ENCODE measurements at regions not wholly inside any gene's neighbourhood (a gene's known extent, or its start where the extent isn't known, plus 50 kb on each side); places are given as distances from the start of the nearest gene placed in this dataset.

DNA sequence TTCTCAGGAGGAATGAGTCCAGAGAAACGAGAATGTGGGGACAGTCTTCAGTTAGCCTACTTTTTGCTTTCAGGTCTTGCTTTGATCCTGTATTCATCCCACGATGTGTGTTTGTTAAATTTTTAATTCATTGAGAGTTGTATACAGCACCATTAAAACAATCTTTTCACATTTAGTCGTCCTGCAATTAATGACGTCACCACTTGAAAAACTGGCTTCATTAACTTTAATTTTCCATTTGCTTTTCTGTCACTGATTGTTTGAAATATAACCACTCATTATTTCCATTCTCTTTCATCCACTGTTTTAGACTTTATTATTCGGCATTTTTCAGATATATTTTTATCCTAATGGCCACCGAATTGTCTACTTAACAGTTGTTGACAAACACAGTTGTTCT is 146.9 kb downstream of the TFEC start:
- DNase-seq (ENCODE audit: low read depth in 3 of 3, low spot score in 2 of 3) = no peak

DNA sequence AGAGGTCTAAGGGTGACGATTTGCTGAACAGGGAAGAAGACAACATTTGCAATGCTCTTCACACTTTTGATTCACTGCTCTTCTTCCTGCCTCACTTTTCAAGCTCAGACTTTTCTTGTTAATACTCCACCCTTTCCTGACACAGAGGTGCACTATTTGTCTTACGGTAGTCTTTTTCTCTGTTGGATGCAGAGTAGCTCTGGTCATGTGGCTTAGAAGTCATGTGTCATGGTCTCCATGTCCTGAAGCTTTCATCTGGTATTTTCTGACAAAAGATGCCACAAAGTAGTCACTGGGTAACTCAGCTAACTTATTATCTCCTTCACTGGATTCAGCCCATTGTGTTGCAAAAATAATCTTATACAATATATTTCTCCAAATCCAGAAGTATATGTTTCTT is 149.1 kb downstream of the TFEC start:
- no peak for DNase-seq (ENCODE audit: low read depth in 3 of 3, low spot score in 2 of 3)

DNA sequence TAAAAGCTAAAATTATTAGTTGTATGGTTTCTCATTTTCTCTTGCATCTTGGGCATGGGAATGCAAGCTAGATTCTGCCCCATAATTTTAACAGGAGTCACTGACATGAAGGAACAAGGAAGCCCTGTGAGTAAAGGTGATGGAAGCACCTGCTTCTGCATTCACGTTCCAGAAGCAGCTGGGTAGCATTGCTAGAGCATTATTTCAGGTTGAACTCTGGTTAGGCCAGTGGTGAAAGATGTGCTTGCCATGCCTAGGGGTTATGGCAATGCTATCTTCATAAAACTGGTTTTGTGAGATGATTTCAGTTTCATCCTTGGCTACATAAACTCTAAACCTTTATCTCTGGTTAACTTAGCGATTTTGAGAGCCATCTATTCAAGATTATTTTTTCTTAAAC is 151.4 kb downstream of the TFEC start:
- DNase-seq (ENCODE audit: low read depth in 3 of 3, low spot score in 2 of 3) = no peak

DNA sequence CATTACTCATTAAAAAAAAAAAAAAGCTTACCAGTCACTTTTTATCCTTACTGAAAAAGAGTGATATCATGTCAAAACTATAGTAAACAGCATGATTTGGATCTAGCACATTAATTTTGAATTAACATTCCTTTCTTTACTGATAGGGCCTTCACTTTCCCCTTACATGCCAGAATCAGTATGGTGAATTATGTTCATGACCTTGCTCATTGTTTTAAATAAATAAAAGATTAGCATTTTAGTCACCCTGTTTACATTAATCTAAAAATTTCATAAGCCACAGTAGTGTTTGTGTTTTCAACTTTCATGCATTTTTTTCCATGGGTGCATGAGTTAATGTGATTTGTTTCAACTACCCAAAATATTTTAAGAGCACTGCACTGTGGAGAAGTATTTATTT is 160.8 kb downstream of the TFEC start:
- no peak for DNase-seq (ENCODE audit: low read depth in 3 of 3, low spot score in 2 of 3)

DNA sequence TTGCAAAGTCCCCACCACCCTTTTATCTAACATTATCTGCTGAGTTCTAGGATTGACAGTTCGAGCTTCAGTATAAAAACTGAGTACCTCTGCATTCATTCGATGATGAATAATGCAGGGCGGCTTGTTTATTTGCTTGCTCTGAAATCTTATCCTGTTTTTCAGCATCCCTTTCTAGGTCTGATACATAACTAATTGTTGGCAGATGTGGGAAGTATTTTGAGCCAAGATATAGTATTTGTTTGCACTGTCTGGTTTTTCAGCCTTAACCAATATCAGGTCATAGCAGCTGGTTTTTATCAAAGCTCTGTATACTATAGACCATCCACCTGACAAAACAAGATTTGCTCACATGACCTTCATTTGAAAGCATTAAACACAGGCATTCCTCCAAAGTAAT is 161.4 kb downstream of the TFEC start:
- no peak for DNase-seq (ENCODE audit: low read depth in 3 of 3, low spot score in 2 of 3)

DNA sequence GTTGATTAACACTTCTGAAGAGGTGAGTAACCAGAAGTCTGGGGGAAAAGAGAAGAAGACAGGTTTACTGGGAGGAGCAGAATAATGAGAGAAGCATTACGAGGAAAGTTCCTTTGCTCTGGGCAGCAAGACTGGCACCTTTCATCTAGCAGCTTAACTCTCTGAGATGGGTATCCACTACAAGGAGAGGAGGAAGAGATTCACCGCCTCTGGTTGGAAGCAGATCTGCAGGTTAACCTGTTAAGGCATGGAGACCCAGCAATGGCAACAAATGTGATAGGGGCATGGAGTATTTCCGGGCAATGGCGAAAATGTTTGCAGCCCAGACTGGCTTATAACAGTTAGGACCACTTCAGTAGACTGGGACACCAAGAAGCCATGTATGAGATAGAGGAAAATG is 162.2 kb downstream of the TFEC start:
- no peak for DNase-seq (ENCODE audit: low read depth in 3 of 3, low spot score in 2 of 3)

DNA sequence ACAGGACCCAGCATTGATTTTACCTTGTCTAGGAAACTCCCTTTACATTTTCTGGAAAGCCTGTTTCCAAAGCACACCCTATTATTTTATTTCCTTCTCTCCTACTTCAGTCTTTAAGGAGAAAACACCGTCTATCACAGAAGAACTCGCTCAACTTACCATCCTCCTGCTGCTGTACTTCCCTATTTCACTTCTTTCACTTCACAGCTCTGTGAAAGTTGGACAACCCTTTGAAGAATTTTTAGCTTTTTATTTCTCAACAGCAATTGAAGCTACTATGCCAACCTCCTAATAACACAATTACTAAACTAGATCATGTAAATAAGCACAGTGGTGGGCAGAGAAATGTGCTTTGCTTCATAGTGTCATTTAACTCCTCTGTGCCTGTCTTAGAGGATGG is 166.5 kb downstream of the TFEC start:
- DNase-seq (ENCODE audit: low read depth in 3 of 3, low spot score in 2 of 3) = no peak

DNA sequence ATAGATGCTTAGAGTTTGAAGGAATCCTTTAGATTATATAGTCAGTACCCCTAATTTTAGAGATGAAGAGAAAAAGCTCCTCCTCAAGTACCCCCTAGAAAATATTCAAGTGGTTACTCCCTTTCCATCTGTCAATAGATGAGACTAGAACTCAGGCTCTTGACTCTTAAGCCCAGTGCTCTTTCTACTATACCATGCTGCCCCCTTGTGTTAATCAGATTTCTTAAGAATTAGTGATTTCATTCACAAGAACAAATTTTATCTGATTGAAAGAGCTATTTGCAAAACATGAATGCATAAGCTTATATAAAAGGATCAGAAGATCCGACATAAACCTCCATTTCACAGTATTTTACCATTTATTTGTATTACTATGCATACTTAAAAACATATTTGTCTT is 179.3 kb downstream of the TFEC start:
- no peak for DNase-seq (ENCODE audit: low read depth in 3 of 3, low spot score in 2 of 3)

DNA sequence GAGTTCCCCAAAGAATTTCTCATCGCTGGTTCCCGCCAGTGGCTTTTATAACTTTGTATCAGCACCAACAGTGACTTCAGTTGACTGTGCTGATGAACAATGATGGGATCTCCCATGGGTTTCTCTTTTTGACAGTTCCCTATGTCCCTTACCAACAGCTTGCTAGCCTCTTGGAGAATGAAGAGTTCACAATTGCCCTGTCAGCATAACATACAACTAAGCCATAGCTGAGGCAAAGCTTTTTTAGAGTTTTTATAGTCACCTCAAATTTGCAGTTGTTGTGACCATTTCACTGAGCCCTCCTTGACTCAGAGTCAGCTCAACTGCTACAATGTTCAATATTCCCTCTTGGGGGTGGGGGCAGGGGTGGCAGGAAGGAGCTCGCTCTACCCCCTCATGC is 179.8 kb downstream of the TFEC start:
- DNase-seq (ENCODE audit: low read depth in 3 of 3, low spot score in 2 of 3) = no peak

DNA sequence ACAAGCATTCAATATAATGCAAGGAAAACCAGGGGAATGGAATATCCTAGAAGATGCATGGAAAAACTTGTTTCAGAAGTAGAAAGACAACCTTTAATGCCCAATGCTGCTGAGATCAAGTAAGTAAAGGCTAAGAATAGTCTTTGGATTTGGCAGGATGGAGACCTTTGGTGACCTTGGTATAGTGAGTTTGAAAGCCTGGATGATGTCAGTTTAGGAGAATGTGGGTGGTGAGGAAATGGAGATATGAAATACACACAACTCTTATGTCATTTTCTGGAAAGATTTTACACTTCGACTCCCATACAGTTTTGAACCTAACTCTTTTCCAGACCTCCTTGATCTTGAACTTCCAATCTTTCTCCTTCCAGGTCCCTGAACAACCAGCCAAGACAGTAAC is 185.7 kb downstream of the TFEC start:
- DNase-seq (ENCODE audit: low read depth in 3 of 3, low spot score in 2 of 3) = no peak

DNA sequence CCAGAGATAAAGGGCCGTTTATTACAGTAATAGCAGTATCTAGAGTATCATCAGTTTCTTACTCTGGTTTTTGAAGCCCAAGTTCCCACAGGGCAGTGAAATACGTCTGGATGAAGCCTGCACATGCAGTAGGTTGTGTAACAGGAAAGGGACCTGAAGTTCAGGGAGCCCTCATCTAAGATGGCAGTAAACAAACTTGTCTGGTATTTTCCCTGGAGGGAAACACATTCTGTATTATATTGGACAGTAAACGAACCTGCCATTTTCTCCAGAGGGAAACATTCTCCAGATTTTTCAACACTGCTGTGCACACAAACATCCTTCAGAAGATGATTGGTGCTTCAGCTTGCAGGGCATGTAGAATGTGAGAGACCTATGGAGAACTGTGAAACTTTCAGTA is 189.9 kb downstream of the TFEC start:
- DNase-seq (ENCODE audit: low read depth in 3 of 3, low spot score in 2 of 3) = no peak

DNA sequence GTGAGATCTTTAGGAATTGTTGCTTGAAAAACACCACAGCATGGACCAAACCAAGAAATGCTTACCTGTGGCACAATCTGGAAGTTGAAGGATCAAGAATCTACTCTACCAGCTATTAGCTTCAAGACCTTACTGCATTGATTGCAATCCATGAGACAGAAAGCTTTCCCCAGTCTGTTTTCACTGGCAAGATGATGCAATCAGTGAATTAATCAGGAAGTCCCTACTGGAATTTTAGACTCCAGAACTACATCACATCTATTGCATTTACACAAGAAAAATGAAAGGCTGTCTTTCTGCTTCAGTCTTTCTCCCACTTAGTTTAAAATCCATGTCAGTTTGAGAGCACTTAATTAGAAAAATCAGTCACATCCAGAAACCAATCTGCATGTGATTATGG is 191.7 kb downstream of the TFEC start:
- no peak for DNase-seq (ENCODE audit: low read depth in 3 of 3, low spot score in 2 of 3)

DNA sequence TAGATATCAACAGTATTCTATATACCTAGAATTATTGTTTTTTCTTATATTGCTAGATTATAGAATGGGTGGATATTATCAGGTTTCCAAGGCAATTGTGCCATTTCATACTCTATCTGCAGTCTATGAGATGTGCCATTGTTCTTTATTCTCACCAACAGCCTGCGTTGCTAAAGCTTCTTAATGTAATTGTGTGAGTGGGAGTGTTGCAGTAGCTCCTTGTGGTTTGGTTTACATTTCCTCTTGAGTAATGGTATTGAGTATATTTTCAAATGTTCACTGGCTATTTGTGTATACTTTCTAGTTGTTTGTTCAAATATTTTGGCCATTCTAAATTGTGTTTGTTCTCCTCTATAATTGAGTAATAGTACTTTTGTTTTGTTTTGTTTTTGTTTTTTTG is 199.2 kb downstream of the TFEC start:
- DNase-seq (ENCODE audit: low read depth in 3 of 3, low spot score in 2 of 3) = no peak

DNA sequence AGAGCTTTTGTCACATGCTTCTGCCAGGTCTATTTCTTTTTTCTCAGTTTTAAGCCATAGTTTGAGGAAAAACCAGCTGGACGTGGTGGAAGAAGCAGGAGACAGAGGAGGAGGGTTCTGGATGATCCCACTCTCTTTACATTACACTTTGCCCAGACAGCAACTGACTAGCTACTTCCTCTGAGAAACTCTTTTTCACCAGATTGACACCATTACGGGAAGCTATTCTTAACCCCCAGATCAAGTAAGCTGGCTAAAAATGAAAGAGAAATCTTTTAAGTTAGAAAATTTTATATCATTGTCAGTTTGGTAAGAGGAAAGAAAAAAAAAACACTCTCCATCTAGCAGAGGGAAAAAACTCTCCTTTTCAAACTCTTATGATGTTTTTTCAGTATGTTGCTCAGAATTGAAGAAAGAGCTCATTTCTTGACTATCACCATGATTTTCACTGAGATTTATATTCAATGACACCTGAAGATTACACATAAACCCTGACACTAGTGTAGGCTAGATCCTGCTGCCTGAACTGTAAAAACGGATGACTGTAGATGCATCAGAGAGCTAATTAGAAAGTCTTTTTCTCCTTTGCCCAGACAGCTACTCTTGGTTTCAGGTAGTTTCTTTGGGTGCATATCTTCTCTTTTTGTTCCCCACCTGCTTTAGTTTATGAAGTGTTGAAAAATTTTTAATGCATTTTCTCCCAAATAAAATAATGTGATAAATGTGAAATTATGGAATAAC is 203.1 kb downstream of the TFEC start:
- DNase-seq (ENCODE audit: low read depth in 3 of 3, low spot score in 2 of 3) = no peak

DNA sequence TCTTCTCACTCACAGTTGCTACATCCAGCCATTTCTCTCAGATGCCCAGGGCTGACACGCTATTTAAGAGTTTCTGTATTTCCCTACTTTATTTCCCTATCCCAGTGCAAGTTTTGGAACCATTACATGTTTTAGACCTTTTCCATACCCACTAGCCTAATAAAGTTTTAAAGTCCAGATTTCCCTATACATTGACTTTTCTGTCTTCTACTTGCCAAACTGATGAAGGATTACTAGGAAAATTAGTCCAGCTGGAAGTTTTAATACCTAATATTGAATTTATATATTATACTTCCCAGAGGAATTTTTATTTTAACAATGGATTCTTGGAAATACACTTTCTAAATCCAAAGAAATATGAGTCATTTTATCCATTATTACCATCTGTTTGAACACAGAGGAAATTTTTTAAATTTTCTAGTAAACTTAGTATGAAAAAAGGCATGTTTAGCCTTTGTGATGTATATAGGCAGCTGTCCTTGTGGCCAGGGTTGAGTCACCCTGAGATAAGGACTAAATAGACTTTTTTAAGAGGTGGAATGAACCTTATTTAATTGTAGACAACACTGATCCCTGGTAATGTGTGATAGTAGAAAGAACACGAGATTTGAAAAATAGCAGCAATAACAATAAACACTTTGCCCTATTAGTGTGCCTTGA is 205.0 kb downstream of the TFEC start:
- DNase-seq (ENCODE audit: low read depth in 3 of 3, low spot score in 2 of 3) = no peak

DNA sequence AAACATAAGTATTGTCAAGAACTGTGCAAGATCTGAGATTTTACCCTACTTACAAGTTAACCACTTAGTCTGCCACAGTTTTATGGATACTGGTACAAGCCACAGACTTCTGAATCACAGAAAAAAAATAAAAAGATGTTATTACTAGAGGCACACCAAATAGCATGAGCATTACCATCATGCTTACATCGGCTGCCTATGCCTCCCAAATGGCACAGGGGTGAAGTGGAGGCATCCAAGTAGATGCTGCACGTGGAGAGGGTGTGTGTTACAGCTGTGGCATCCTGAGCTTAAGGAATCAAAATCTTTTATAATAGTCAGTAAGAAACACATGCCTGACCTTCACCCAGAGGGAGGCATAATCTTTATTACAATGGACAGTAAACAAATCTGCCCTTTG is 207.8 kb downstream of the TFEC start:
- no peak for DNase-seq (ENCODE audit: low read depth in 3 of 3, low spot score in 2 of 3)

DNA sequence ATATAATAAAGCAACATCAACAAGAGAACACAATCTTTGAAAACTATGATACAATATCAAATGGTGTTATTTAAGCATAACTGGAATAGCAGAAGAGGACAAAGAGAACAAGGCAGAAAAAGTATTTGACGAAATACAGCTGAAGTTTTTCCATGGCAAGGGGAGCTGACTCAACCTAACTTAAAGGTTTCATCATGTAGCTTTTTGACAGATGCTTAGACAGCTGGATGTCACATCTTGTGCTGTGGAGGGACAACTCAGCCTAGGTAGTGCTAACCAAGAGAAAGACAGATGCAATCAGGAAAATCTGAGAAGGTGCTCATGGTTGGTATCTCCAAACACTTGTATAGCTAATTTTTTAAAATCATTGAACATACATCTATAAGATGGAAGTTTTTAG is 208.2 kb downstream of the TFEC start:
- no peak for DNase-seq (ENCODE audit: low read depth in 3 of 3, low spot score in 2 of 3)

DNA sequence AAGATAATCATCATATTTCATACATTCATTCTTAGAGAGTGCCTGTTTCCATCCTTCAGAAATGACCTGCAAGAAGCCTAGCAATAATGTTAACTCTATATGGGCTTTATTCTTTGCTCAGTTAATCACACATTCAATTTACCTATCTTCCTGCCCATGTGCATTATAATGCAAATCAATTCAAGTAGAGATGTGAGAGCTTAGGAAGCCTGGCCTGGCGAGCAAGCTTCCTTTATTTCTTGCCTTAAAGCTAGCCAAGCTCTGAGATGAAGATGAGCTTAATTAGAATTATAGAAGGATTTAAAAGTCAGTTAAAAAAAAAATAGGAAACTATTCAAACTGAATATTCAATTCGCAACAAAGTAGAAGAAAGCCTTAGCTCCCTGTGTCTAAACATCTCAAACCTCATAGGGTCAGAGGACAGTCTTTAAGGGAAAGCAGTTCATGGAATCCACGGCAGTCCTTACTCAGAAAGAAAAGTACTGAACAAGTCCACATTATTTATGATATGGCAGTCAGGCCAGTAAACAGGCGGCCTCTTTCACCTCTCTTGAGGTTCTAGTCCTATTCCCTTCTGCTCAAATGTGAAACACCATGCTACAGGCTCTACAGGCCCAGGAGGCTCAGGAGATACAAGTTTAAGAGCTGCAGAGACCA is 214.1 kb downstream of the TFEC start:
- DNase-seq (ENCODE audit: low read depth in 3 of 3, low spot score in 2 of 3) = no peak

DNA sequence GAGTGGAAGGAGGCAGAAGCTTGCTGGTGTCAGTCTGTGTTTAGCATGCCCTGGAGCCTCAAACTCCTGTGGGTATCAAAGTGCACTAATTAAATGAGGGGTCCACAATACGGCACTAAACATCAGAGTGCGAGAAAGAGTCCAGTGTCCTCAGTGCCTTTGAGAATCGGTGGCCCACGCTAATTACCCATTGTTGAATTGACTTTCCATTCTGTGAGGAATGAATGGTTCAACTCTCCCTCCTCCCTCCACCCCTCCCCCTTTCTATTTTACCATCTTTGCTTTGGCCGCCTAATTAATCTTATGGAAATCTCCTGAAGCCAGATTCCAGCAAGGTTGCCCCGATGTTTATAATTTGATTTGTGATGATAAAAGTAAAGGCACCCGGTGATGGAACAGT is 217.8 kb downstream of the TFEC start:
- DNase-seq (ENCODE audit: low read depth in 3 of 3, low spot score in 2 of 3) = no peak

DNA sequence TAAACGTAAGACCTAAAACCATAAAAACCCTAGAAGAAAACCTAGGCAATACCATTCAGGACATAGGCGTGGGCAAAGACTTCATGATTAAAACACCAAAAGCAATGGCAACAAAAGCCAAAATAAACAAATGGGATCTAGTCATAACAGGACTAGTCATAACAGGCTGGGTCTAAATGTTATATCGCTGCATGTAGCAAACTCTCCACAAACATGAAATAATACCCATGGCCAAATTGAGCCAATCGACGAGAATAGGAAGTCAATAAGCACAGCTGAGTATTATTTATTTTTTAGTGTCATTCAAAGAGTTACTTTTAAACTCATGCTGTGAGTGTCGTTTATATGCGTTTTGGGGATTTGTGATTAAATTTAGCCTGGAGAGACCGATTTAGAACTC is 225.1 kb downstream of the TFEC start:
- no peak for DNase-seq (ENCODE audit: low read depth in 3 of 3, low spot score in 2 of 3)

DNA sequence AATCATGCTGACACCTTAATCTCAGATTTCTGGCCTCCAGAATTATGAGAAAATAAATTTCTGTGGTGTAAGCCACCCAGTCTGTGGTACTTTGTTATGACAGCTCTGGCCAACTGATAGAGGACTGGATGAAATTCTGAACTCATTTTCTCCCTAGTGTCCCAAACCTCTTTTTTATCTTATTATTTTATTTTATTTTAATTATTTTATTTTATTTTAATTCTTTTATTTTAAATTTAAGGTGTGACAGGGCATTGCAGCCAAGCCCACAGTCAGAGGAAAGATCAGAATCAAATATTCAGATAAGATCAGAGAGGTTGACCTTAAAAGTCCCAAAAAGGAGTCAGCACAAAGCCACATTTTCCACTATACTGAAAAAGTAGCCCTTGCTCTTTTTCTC is 228.1 kb downstream of the TFEC start:
- DNase-seq (ENCODE audit: low read depth in 3 of 3, low spot score in 2 of 3) = no peak

DNA sequence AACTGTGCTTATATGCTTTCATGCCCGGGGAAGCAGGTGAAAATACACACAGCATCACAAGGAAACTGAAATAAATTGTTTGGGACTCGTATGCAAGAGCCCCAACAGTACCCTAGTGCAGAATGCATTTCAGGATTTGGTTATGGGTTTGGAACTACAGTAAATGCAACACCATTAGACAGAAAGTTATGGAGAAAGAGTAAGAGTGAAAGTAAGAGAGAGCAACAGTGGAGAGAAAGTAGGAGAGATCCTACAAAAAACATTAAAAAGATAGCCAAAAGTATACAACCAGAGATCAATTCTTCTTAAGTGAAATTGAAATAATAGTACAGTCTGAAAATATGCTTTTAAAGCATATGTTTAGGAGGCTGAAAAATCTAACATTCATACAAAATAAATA is 231.1 kb downstream of the TFEC start:
- DNase-seq (ENCODE audit: low read depth in 3 of 3, low spot score in 2 of 3) = no peak
